Gastroesophageal sphincter (tissue), 4 donors: ENCODE measurements at regions not wholly inside any gene's neighbourhood (a gene's known extent, or its start where the extent isn't known, plus 50 kb on each side); places are given as distances from the start of the nearest gene placed in this dataset.
"Not testable (repeated sequence)": the region's sequence is repeated elsewhere in the genome, so short reads cannot be mapped to it uniquely, and the experiment has no call there.

Source experiments
- ATAC-seq: fragments of 150-250 bp; one replicate; pipeline ENCODE4 v1.9.1; 2016; ENCODE audit warnings: mild to moderate bottlenecking, moderate library complexity
- H3K27ac ChIP-seq, 4 donors: fragments of 200-600 bp; sonication (generic) in 3 of 4; 1 replicate in 3 of 4; 2 replicates in 1 of 4; pipeline ENCODE4 v1.5.1; 2016 to 2019
- H3K27me3 ChIP-seq: fragments of 200-600 bp; sonication (generic); one replicate; pipeline ENCODE4 v1.5.1; 2019
- H3K36me3 ChIP-seq, 2 donors: fragments of 200-600 bp; sonication (generic); one replicate each; pipeline ENCODE4 v1.5.1; 2019; ENCODE audit warnings: control low read depth in 1 of 2
- H3K4me1 ChIP-seq, 3 donors: fragments of 200-600 bp; sonication (generic); 1 replicate in 2 of 3; 2 replicates in 1 of 3; pipeline ENCODE4 v1.5.1; 2016 to 2019; ENCODE audit warnings: control low read depth in 2 of 3
- H3K4me3 ChIP-seq, 2 donors: fragments of 200-600 bp; sonication (generic); one replicate each; pipeline ENCODE4 v1.5.1; 2019; ENCODE audit warnings: mild to moderate bottlenecking in 1 of 2, moderate library complexity in 1 of 2
- H3K9me3 ChIP-seq, 3 donors: fragments of 200-600 bp; sonication (generic); one replicate each; pipeline ENCODE4 v1.5.1; 2017 to 2019; ENCODE audit warnings: control low read depth in 2 of 3
- CTCF ChIP-seq, 4 experiments: fragments of 200-600 bp in 2 of 4; fragments of 450-650 bp in 2 of 4; sonication (generic) in 1 of 4; IDR thresholded peaks; one replicate each; pipeline ENCODE4 v1.5.1; 2017 to 2019; ENCODE audit warnings: antibody characterized with exemption in 4 of 4, mild to moderate bottlenecking in 2 of 4, moderate library complexity in 2 of 4
- EP300 ChIP-seq: sonication (generic); formaldehyde crosslinking; IDR thresholded peaks from one replicate; pipeline ENCODE4 v1.6.1; 2017; ENCODE audit warnings: antibody characterized with exemption, mild to moderate bottlenecking
- POLR2A ChIP-seq, 2 donors: fragments of 450-650 bp; IDR thresholded peaks; one replicate each; pipeline ENCODE4 v1.6.1; 2017; ENCODE audit warnings: antibody characterized with exemption in 2 of 2, mild to moderate bottlenecking in 2 of 2, moderate library complexity in 1 of 2
- POLR2AphosphoS5 ChIP-seq: sonication (generic); formaldehyde crosslinking; IDR thresholded peaks from one replicate; pipeline ENCODE4 v1.6.1; 2017; ENCODE audit warnings: antibody characterized with exemption
- WGBS, 2 donors: methylation state at CpG; one replicate each; pipeline ENCODE4 v1.1.5; 2018; ENCODE audit warnings: low coverage in 1 of 2; 5-methylcytosine and 5-hydroxymethylcytosine counted together

DNA sequence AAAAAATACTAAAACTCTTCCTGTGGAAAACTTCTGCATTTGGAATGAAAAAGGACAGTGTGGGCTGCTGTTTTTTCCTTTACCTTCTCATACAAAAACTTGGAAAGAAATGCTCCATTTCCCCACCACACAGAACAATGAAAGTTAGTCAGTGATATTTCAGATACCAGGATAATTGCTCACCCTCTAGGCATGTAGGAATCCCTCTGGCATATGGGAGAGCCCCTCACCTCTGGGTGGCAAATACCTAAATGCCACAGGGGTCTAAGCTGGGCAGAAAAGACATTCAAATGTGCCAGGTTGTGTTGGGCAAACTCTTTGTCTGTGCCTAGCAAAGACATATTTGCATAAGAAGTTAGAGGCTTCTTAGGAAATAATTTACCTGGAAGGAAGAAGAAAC lies 560.3 kb upstream of the NR2F2 start:
- H3K4me1 ChIP-seq: no peaks in the 10 kb centered on the region
- H3K27me3 ChIP-seq: no peaks in the 10 kb centered on the region
- TF ChIP-seq CTCF (IDR thresholded peaks at IDR 0.05) (no peak), POLR2AphosphoS5 (no peak), EP300 (no peak), POLR2A (IDR thresholded peaks at IDR 0.05) (no peak)
- no peak overlapping the region for H3K4me3 ChIP-seq
- no peak overlapping the region for H3K27ac ChIP-seq
- ATAC-seq: no peak
- H3K9me3 ChIP-seq: no peaks in the 10 kb centered on the region
- H3K36me3 ChIP-seq: no peaks in the 10 kb centered on the region

DNA sequence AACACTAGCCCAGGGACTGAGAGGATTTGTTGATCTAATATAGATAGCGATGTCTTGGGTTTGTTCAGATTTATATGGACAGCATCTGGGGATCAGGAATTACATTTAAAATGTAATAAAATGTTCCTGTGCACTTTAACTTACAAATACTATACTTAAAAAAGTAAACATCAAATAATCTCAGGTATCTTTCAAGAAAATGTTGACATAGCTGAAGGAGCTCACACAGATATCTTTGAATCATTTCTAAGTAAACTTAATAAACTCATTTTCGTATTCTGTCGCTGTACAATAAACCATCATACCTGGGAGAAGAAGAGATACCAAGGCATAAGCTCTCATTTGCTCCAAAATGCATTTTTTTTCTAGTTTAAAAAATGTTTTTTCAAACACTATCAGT lies 557.5 kb upstream of the NR2F2 start:
- no peaks in the 10 kb centered on the region for H3K9me3 ChIP-seq
- no peak overlapping the region for H3K27ac ChIP-seq
- 83 to 87% methylated on average over 3 of the region's 3 CpGs for WGBS, 2 donors
- no peaks in the 10 kb centered on the region for H3K36me3 ChIP-seq
- no peak for TF ChIP-seq EP300
- TF ChIP-seq POLR2AphosphoS5: no peak
- no peak for TF ChIP-seq CTCF (IDR thresholded peaks at IDR 0.05)
- TF ChIP-seq POLR2A (IDR thresholded peaks at IDR 0.05): no peak
- H3K4me3 ChIP-seq: no peak overlapping the region
- no peaks in the 10 kb centered on the region for H3K27me3 ChIP-seq
- ATAC-seq: no peak
- no peaks in the 10 kb centered on the region for H3K4me1 ChIP-seq

DNA sequence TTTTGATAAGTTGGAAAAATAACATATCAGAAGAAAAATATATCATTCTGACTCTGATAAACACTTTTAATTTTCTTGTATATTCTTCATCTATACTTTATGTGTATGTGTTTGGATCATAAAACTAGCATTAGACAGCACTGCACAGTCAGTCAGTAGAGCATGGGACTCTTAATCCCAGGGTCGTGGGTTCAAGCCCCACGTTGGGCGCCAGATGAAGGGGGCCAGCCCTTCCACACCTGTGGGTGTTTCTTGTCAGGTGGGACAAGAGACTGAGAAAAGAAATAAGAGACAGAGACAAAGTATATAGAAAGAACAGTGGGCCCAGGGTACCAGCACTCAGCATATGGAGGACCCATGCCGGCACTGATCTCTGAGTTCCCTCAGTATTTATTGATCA lies 546.0 kb upstream of the NR2F2 start:
- H3K4me3 ChIP-seq: no peak overlapping the region
- H3K9me3 ChIP-seq: peaks cover 0 to 38% (median 2%) of the 10 kb centered on the region in 3 donors
- no peak overlapping the region for H3K27ac ChIP-seq
- WGBS, 2 donors: 86 to 94% methylated on average over 4 of the region's 4 CpGs
- H3K4me1 ChIP-seq: no peaks in the 10 kb centered on the region
- TF ChIP-seq POLR2AphosphoS5: no peak
- no peak for TF ChIP-seq POLR2A (IDR thresholded peaks at IDR 0.05)
- TF ChIP-seq CTCF (IDR thresholded peaks at IDR 0.05): no peak
- TF ChIP-seq EP300: no peak
- H3K27me3 ChIP-seq: no peaks in the 10 kb centered on the region
- ATAC-seq: no peak
- H3K36me3 ChIP-seq: no peaks in the 10 kb centered on the region

DNA sequence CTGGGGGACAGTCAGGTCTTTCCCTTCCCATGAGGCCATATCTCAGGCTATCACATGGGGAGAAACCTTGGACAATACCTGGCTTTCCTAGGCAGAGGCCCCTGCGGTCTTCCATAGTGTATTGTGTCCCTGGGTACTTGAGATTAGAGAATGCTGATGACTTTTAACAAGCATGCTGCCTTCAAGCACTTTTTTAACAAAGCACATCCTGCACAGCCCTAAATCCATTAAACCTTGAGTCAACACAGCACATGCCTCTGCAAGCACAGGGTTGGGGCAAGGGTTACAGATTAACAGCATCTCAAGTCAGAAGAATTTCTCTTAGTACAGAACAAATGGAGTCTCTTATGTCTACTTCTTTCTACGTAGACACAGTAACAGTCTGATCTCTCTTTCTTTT lies 545.2 kb upstream of the NR2F2 start:
- ATAC-seq, H3K36me3 ChIP-seq: not testable (repeated sequence)
- 100% methylated on average over 1 to 2 of the region's 2 CpGs for WGBS, 2 donors

GRCh38 chr15:95793231-95793630 lies 537.3 kb upstream of the NR2F2 start:
- 87 to 94% methylated on average over 2 of the region's 2 CpGs for WGBS, 2 donors
- TF ChIP-seq POLR2AphosphoS5 (no peak), POLR2A (IDR thresholded peaks at IDR 0.05) (no peak), CTCF (IDR thresholded peaks at IDR 0.05) (no peak), EP300 (no peak)
- H3K4me3 ChIP-seq: no peak overlapping the region

More for the DNA sequence above, 545.2 kb upstream of the NR2F2 start:
- not testable (repeated sequence) for H3K4me1 ChIP-seq, H3K4me3 ChIP-seq, H3K27me3 ChIP-seq, H3K27ac ChIP-seq
- peaks cover 0 to 38% (median 2%) of the 10 kb centered on the region in 3 donors for H3K9me3 ChIP-seq

GRCh38 chr15:95795386-95795785 lies 535.1 kb upstream of the NR2F2 start:
- Histone ChIP-seq H3K4me3 (no peak overlapping the region), H3K9me3 (no peaks in the 10 kb centered on the region), H3K27me3 (no peaks in the 10 kb centered on the region), H3K27ac (no peak overlapping the region), H3K4me1 (no peaks in the 10 kb centered on the region), H3K36me3 (no peaks in the 10 kb centered on the region)
- no peak for ATAC-seq
- TF ChIP-seq POLR2AphosphoS5 (no peak), EP300 (no peak), CTCF (IDR thresholded peaks at IDR 0.05) (no peak), POLR2A (IDR thresholded peaks at IDR 0.05) (no peak)
- 88 to 92% methylated on average over 1 of the region's 1 CpG for WGBS, 2 donors

More at GRCh38 chr15:95793231-95793630, 537.3 kb upstream of the NR2F2 start:
- Histone ChIP-seq H3K4me1 (no peaks in the 10 kb centered on the region), H3K27me3 (no peaks in the 10 kb centered on the region), H3K36me3 (no peaks in the 10 kb centered on the region), H3K9me3 (no peaks in the 10 kb centered on the region), H3K27ac (no peak overlapping the region)
- ATAC-seq: no peak
